Suprapubic skin (tissue), 4 donors: ENCODE measurements at regions not wholly inside any gene's neighbourhood (a gene's known extent, or its start where the extent isn't known, plus 50 kb on each side); places are given as distances from the start of the nearest gene placed in this dataset.

Experiments
- DNase-seq, 2 donors: peaks; one replicate each; pipeline ENCODE4 v3.0.0-alpha.2; 2019; ENCODE audit warnings: low spot score in 2 of 2
- H3K27ac ChIP-seq: fragments of 200-600 bp; sonication (generic); one replicate; pipeline ENCODE4 v1.5.1; 2019
- H3K27me3 ChIP-seq: fragments of 200-600 bp; sonication (generic); one replicate; pipeline ENCODE4 v1.5.1; 2019
- H3K36me3 ChIP-seq: fragments of 200-600 bp; sonication (generic); one replicate; pipeline ENCODE4 v1.5.1; 2019
- H3K4me1 ChIP-seq: fragments of 200-600 bp; sonication (generic); one replicate; pipeline ENCODE4 v1.5.1; 2019
- H3K4me3 ChIP-seq: fragments of 200-600 bp; sonication (generic); one replicate; pipeline ENCODE4 v1.5.1; 2019; ENCODE audit warnings: mild to moderate bottlenecking
- H3K9me3 ChIP-seq: fragments of 200-600 bp; sonication (generic); one replicate; pipeline ENCODE4 v1.5.1; 2019
- CTCF ChIP-seq, 2 donors: fragments of 200-600 bp in 1 of 2; fragments of 450-650 bp in 1 of 2; sonication (generic) in 1 of 2; IDR thresholded peaks; one replicate each; pipeline ENCODE4 v1.5.1; 2016 to 2019; ENCODE audit warnings: antibody characterized with exemption in 2 of 2, mild to moderate bottlenecking in 1 of 2, moderate library complexity in 1 of 2
- EP300 ChIP-seq: sonication (generic); formaldehyde crosslinking; IDR thresholded peaks from one replicate; pipeline ENCODE4 v1.6.1; 2017; ENCODE audit warnings: antibody characterized with exemption
- POLR2A ChIP-seq, 2 donors: fragments of 450-650 bp; IDR thresholded peaks; one replicate each; pipeline ENCODE4 v1.6.1; 2017; ENCODE audit warnings: antibody characterized with exemption in 2 of 2, mild to moderate bottlenecking in 2 of 2, moderate library complexity in 2 of 2
- POLR2AphosphoS5 ChIP-seq, 3 donors: sonication (generic); formaldehyde crosslinking; IDR thresholded peaks; one replicate each; pipeline ENCODE4 v1.6.1; 2017; ENCODE audit warnings: antibody characterized with exemption in 3 of 3
- WGBS: methylation state at CpG from one replicate; pipeline ENCODE4 v1.1.5; 2018; 5-methylcytosine and 5-hydroxymethylcytosine counted together

- H3K4me1 ChIP-seq: no peaks in the 10 kb centered on the region
Observed at GRCh38 chr18:51943281-51943680, 396.7 kb upstream of the DCC start.

GRCh38 chr18:51946946-51947345, 393.1 kb upstream of the DCC start:
- 71% methylated on average over 4 of the region's 4 CpGs for WGBS

More at GRCh38 chr18:51943281-51943680, 396.7 kb upstream of the DCC start:
- Histone ChIP-seq H3K9me3 (no peaks in the 10 kb centered on the region), H3K4me3 (no peak overlapping the region), H3K27me3 (no peaks in the 10 kb centered on the region), H3K27ac (no peak overlapping the region), H3K36me3 (no peaks in the 10 kb centered on the region)
- TF ChIP-seq CTCF (IDR thresholded peaks at IDR 0.05) (no peak), EP300 (no peak), POLR2A (IDR thresholded peaks at IDR 0.05) (no peak), POLR2AphosphoS5 (IDR thresholded peaks at IDR 0.05) (no peak)
- DNase-seq: no peak
- WGBS: 71% methylated on average over 1 of the region's 1 CpG

GRCh38 chr18:51952844-51953243, 387.2 kb upstream of the DCC start:
- no peak for TF ChIP-seq POLR2A (IDR thresholded peaks at IDR 0.05)
- TF ChIP-seq CTCF (IDR thresholded peaks at IDR 0.05): no peak
- TF ChIP-seq EP300: no peak
- no peak for TF ChIP-seq POLR2AphosphoS5 (IDR thresholded peaks at IDR 0.05)
- Histone ChIP-seq H3K4me1 (no peaks in the 10 kb centered on the region), H3K4me3 (no peak overlapping the region), H3K27me3 (no peaks in the 10 kb centered on the region), H3K27ac (no peak overlapping the region), H3K9me3 (no peaks in the 10 kb centered on the region), H3K36me3 (no peaks in the 10 kb centered on the region)
- no peak for DNase-seq
- WGBS: 77% methylated on average over 2 of the region's 2 CpGs

More at GRCh38 chr18:51946946-51947345, 393.1 kb upstream of the DCC start:
- Histone ChIP-seq H3K27ac (no peak overlapping the region), H3K4me3 (no peak overlapping the region), H3K27me3 (no peaks in the 10 kb centered on the region), H3K36me3 (no peaks in the 10 kb centered on the region), H3K4me1 (no peaks in the 10 kb centered on the region), H3K9me3 (no peaks in the 10 kb centered on the region)
- no peak for DNase-seq
- TF ChIP-seq CTCF (IDR thresholded peaks at IDR 0.05) (no peak), POLR2A (IDR thresholded peaks at IDR 0.05) (no peak), EP300 (no peak), POLR2AphosphoS5 (IDR thresholded peaks at IDR 0.05) (no peak)

- 56% methylated on average over 3 of the region's 3 CpGs for WGBS
- DNase-seq: no peak
- Histone ChIP-seq H3K27me3 (no peaks in the 10 kb centered on the region), H3K4me3 (no peak overlapping the region), H3K27ac (no peak overlapping the region), H3K36me3 (no peaks in the 10 kb centered on the region), H3K4me1 (no peaks in the 10 kb centered on the region), H3K9me3 (no peaks in the 10 kb centered on the region)
- TF ChIP-seq CTCF (IDR thresholded peaks at IDR 0.05) (no peak), EP300 (no peak), POLR2AphosphoS5 (IDR thresholded peaks at IDR 0.05) (no peak), POLR2A (IDR thresholded peaks at IDR 0.05) (no peak)
Observed at GRCh38 chr18:51953521-51953920, 386.5 kb upstream of the DCC start.

- Histone ChIP-seq H3K36me3 (no peaks in the 10 kb centered on the region), H3K27ac (no peak overlapping the region), H3K9me3 (no peaks in the 10 kb centered on the region), H3K27me3 (no peaks in the 10 kb centered on the region), H3K4me1 (no peaks in the 10 kb centered on the region), H3K4me3 (no peak overlapping the region)
- TF ChIP-seq POLR2A (IDR thresholded peaks at IDR 0.05): no peak
- TF ChIP-seq CTCF (IDR thresholded peaks at IDR 0.05): no peak
- TF ChIP-seq EP300: no peak
- TF ChIP-seq POLR2AphosphoS5 (IDR thresholded peaks at IDR 0.05): no peak
- DNase-seq: no peak
- WGBS: 83% methylated on average over 6 of the region's 6 CpGs
Observed at GRCh38 chr18:51955136-51955535, 384.9 kb upstream of the DCC start.
